Fibroblast of upper back skin (primary cell): ENCODE measurements at regions not wholly inside any gene's neighbourhood (a gene's known extent, or its start where the extent isn't known, plus 50 kb on each side); places are given as distances from the start of the nearest gene placed in this dataset.

Source experiments
- DNase-seq: peaks from one replicate; pipeline ENCODE4 v3.0.0-alpha.2; 2013

- DNase-seq: no peak
Measured at GRCh38 chr5:117881426-117882230, 1106.7 kb downstream of the DTWD2 start.

DNA sequence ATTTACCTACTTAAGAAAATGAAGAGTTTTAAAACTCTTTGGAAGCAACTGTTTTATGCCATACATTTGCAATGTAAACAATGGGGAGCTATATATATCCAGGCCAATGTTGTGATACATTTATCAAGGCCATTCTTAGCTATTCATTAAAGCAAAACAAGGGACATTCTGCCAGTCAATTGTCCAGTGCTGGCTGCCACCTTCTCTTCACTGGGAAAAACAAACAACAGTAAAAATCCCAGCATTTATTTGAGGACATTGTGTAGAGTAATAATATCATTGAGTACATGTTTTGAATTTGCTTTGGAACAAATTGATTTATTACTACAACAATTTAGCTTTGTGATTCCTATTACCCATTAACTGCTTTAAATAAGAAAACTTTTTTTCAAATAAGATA lies 1107.4 kb downstream of the DTWD2 start:
- DNase-seq: no peak

DNA sequence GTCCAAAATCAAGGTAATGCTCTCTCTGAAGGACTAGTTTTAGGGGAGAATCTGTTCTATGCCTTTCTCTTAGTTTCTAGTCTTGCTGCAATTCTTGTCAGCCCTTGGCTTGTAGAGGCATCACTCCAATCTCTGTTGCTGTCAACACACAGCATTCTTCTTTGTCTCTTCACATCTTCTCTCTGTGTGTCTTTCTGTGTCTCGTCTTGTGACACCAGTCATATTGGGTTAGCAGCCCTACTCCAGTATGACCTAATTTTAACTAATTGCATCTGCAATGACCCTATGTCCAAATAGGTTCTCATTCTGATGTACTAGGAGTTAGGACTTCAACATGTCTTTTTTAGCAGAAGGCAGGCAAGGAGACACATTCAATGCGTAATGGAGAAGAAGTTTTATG lies 1110.6 kb downstream of the DTWD2 start:
- no peak for DNase-seq

DNA sequence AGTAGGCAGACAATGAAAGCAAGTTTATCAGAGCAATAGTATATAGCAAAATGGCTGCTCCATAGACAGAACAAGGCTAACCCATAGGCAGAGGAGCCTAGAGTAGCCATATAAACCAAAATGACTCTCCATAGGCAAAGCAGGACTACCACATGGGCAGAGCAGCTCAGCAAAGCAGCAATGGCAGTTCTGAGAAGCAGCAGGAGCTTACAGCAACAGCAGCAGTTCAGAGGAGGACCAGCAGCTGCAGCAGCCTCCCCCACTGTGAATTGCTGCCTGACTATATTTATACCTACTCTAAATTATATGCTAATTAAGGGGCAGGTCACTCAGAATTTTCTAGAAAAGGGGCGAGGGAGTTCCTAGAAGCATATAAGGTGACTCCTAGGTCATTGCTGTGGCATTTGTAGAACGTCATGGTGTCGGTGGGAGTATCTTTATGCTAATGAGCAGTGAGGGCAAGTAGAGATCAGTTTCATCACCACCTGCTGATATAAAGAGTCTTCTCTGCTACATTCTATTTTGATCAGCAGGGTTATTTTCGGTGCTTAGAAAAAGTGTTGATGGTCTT lies 1115.5 kb downstream of the DTWD2 start:
- DNase-seq: no peak

GRCh38 chr5:117869596-117869995 lies 1118.8 kb downstream of the DTWD2 start:
- no peak for DNase-seq

DNA sequence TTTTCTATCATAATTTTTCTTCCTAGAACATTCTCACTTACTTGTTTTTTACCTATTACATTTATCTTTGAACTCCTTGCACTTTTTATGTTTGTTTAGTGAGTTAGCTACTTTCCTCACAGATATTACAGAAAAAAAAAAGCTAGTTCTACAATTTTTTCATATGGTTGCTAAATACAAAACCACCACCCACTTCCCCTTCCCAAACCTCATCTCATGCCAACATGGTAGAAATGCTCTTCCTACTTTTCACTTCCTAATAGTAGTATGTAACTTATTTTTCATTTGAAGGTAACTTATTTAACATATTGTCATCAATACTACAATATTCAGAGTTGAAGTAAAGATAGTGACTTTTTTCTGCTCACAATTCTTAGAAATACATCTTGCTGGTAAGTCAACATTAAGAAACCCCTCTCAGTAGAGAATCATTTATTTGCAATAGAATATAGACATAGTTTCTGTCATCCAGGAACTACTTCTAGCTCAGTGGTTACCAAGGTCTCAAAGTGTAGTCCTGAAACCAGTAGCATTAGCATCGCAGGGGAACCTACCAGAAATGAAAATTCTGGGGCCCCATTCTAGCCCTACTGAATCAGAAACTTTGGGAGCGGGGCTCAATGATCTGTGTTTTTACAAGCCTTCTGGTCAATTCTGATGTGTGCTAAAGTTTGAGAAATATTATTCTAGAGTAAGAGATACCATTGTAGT lies 1124.6 kb downstream of the DTWD2 start:
- DNase-seq: no peak

GRCh38 chr5:117860550-117860949 lies 1127.8 kb downstream of the DTWD2 start:
- DNase-seq: no peak

- DNase-seq: no peak
Measured at GRCh38 chr5:117859176-117859575, 1129.2 kb downstream of the DTWD2 start.

GRCh38 chr5:117856713-117857112 lies 1131.6 kb downstream of the DTWD2 start:
- DNase-seq: no peak

DNA sequence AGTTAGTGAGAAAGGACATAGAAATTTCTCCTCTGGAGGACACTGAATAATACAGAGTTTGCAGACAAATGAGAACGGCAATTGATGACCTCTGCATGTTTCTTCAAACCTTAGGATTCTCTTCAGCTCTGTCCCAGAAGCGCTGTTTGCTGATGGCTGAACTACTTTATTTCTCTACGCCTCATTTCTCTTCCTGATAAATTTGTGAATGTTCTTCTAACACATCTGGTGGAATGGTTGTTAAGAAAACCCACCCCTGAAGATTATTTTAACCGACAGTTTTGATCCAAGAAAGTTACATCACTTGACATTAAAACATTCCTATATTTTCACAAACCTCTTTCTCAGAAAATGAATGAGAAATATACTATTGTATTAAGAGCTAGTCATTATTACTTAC lies 1150.6 kb downstream of the DTWD2 start:
- no peak for DNase-seq

DNA sequence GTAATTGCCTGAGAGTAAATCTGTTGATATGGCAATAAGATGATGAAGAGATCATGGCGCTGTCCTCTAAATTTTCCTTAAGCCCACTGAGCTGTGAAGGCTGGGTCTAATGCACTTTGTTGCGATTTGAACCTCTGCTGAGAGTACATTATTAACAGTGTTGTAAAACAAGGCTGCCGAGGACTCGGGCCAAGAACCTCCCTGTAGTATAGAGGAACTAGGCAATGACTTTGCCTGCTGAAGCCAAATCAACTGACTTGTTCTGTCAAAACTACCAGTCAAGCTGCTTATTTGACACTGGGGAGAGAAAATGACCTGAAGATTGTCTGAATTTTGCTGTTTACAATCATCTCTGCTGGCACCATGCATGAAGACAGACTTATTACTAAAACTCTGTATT lies 1154.7 kb downstream of the DTWD2 start:
- no peak for DNase-seq

DNA sequence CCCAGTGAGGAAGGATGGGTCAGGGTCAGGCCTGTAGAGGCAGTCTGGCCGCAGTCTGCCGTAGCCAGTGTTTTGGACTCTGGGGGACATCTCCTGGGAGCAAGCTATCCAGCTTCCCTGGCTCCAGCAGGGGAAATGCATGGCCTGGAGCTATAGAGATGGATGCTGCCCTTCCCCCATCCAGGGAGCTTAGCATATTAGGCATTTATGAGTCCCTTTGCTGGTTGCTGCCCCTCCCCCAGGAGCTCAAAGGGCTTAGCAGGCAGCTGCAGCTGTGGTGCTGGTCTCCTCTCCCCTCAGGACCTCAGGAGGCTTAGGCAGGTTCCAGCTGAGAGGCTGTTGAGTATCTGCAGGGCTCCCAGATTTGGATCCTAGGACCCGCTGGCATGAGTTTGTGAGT lies 1158.7 kb downstream of the DTWD2 start:
- no peak for DNase-seq

DNA sequence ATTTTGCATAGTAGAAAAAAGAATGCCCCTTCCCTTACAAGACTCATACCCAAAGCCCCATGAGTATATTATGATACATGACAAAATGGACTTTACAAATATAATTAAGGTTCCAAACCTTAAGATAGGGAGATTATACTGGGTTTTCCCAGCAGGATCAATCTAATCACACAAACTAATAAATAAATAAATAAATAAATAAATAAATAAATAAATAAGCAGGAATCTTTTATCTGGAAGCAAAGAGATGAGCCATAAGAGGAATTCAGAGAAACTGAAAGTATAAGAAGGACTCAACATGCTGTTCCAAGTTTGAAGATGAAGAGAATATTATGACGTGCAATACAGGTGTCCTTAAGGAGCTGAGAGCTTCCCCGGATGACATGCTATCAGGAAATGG lies 1174.5 kb downstream of the DTWD2 start:
- no peak for DNase-seq

GRCh38 chr5:117812861-117813260 lies 1175.5 kb downstream of the DTWD2 start:
- peak; percentile 3 for DNase-seq

DNA sequence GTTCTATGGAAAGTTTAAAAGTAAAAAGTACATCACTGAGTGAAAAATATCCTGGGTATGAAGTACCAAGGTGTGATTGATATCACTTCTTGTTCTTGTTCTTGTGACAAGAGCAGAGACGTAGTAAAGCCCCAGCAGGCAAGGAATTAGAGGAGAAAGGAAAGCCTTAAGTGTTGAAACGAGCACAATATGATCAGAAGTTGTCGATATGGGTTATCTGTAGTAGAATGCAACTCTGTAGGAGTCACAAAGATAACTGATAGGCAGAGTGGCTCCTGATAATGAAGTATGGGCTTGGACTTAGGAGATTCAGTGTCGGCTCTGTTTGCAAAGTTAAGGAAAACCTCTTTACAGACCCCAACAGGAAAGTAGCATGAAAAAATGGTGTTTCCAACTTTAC lies 1179.1 kb downstream of the DTWD2 start:
- no peak for DNase-seq

DNA sequence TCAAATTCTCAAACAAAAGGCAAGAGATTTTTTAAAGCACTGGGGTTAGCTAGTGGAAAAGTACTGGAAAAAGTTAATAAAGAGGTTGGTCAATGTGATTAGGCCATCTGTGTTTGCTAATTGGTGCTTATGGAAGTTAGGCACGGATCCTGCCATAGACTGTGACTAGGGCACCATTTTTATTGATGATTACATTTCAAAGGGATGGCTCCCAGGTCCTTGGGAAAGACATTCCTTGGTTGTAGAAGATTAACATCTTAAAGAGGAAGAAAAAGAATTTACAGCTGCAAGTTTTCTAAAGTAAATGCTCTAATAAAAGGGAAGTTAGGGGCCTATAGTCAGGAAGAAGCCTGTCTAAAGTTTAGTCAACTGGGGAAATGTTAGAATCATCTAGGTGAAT lies 1183.3 kb downstream of the DTWD2 start:
- no peak for DNase-seq

DNA sequence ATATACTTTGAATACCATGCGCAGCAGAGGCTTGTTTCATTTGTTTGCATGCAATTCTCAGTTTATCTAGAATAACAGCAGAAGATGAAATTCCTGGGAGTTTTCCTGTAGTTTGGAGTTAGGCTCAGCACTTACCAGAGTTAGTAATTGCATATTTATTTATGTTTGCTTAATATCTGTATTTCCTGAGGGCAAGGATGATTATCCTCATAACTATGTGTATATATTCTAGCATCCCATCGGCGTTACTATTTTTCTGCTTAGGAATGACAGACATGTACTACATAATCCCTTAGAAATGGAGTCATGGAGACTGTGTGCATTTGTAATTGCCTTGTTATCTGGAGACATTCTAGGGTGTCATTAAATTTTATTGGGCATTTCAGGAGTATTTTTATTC lies 1184.8 kb downstream of the DTWD2 start:
- DNase-seq: peak; percentile 35

- DNase-seq: no peak
Measured at GRCh38 chr5:117801583-117801982, 1186.8 kb downstream of the DTWD2 start.

- no peak for DNase-seq
Measured at GRCh38 chr5:117800261-117800660, 1188.1 kb downstream of the DTWD2 start.

GRCh38 chr5:117794847-117795246 lies 1193.5 kb downstream of the DTWD2 start:
- DNase-seq: no peak

DNA sequence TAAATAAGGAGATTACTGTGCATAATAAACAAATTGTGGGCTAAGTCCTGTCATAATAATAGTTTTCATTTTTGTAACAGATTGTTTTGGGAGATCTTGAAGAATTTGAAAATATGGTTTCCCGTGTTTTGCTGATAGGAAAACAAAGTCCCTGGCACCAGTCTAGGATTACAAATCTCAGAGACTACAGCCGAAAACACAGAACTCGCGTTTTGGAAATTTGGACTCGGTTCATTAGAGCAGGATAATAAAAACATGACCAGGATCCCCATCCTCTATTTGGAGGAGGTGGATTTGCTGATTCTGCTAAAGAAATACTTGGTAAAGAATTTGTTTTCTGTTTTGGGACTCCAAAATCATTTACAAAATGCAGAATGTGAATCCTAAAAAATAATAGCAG lies 1194.4 kb downstream of the DTWD2 start:
- DNase-seq: no peak

GRCh38 chr5:117792476-117792875 lies 1195.9 kb downstream of the DTWD2 start:
- DNase-seq: peak; percentile 8

DNA sequence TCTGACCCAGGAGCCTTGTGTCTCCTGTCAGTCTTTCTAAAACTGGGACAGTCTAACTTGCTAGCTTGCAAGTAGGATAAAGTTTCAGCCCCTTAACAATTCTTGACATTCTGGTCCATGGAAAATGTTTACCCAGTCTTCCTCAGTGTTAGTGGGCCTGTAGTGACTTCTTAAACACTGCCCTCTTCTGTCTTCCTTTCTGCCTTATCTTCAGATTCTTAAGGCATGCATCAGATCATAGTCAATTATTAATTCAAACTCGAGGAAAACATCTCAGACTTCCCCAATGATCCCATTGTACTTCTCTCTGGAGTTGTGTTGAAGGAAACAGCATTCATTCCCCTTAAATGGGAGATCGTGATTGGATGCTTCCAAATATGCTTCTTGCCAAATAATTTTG lies 1199.8 kb downstream of the DTWD2 start:
- DNase-seq: no peak

GRCh38 chr5:117779171-117779570 lies 1204.5 kb upstream of the SEMA6A start:
- no peak for DNase-seq
